HG03103 (cell line): ENCODE measurements at regions not wholly inside any gene's neighbourhood (a gene's known extent, or its start where the extent isn't known, plus 50 kb on each side); places are given as distances from the start of the nearest gene placed in this dataset.
"Not testable (repeated sequence)": the region's sequence is repeated elsewhere in the genome, so short reads cannot be mapped to it uniquely, and the experiment has no call there.

ENCODE experiments used
- ATAC-seq: cut with Tn5 transposase; IDR thresholded peaks from one replicate; pipeline ENCODE4 v1.9.1; 2021; ENCODE audit warnings: low read depth; ENCODE audit not compliant: unreplicated experiment

DNA sequence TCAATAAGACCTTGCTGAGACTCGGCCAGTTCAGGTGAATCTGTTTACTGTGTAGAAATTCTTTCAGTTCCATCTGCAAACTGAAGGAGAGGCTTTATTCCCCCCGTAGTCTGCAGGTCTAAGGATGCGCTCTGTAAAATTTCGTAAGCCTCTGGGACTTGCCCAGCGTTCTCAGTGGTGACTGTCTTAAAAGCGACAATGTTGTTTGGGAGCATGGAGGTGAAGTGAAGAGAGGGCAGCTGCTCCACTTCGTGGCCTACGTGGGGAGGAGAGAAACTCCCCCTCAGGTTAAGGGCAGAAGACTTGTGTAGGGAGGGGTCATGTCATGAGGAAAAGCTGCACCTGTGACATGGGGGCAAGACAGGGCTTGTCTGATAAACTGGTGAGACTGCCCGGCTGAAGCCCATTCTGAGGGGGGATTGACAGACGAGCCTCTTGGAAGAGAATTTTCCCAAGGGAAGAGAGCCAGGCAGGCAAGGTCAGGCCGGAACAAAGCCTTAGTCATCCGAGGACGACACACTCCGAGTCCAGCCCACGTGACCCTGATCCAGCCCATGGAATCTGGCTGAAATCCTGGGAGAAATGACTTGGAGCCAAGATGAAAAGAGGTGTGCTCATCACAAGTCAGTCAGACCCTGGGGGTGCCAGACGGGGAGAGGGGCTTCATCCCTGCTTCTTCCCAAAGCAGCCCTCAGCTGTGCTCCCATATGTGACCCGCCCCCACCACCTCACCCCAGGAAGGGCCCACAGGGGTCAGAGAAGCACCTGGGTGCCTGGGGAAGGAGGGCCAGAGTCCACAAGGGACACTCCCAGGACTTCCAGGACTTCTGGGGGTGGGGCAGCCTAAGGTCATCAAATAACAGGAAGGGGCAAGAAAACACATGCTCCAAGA lies 88.5 kb upstream of the SH3BP4 start:
- ATAC-seq: no peak

DNA sequence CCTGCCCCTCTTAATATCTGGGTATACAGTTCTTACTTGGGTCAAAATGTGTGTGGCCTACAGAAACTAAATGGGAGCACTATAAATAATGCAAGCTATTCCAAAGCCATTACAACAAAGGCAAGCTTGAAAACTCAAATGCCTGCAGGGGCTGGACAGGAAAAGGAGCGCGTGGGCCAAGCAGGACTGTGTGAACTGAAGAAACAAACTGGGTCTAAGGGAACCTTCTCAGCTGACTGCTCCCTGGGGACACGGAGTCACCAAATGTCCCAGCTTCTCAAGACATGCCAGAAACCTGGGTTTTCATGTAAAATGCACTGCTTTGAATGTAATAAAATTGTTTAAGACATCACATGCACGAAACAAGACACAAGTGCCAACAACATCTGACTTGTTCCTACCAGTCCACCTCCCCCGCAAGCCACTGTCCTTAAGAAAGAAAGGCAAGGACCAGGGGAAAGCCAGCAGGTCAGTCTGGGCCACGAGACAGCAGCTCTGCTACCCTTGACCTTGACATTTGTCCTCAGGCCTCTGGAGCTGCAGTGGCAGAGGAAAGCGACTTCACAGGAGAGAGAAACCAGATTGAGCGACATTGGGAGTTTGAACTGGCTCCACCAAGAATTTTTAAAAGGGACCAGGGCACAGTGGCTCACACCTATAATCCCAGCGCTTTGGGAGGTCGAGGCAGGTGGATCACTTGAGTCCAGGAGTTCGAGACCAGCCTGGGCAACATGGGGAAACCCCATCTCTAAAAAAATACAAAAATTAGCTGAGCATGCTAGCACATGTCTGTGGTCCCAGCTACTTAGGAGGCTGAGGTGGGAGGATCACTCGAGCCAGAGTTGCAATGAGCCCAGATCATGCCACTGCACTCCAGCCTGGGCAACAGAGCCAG lies 89.7 kb upstream of the SH3BP4 start:
- ATAC-seq: no peak

DNA sequence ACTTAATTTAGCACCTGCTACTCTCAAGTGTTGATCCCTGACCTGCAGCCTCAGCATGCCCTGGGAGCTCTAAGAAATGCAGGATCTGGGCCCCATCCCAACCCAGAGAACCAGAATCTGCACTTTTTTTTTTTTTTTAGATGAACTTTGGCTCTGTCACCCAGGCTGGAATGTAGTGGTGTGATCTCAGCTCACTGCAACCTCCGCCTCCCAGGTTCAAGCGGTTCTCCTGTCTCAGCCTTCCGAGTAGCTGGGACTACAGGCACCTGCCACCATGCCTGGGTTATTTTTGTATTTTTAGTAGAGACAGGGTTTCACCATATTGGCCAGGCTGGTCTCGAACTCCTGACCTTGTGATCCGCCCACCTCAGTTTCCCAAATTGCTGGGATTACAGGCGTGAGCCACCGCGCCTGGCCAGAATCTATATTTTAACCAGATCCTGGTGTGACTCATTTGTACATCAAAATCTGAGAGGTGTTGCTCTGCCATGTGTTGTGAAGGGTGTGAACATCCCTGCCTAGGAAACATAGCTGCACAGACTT lies 92.4 kb upstream of the SH3BP4 start:
- not testable (repeated sequence) for ATAC-seq

DNA sequence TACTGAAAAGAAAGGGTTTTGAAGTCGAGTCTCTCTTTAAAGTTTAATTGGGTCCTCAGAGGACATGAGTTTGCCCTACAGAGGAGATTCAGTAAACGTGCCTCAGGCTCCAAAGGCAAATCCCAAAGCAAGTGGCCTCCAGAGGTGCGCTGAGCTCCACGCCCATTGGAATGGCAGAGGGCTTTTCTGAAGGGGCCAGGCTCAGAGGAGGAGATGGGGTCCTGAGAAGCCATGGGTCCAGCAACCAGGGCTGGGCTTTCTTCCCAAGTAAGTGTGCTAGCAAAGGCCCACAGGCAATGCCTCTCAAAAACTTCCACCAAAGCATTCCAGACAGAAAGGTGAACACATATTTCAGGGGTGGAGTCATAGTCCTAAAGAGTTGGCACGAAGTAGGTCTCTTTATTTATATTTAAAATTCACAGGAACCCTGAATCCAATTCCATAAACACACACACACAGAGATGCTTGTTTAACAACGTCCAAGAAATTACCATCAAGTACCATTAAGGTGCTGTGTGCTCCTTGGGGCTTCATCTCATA lies 93.0 kb upstream of the SH3BP4 start:
- ATAC-seq: no peak

DNA sequence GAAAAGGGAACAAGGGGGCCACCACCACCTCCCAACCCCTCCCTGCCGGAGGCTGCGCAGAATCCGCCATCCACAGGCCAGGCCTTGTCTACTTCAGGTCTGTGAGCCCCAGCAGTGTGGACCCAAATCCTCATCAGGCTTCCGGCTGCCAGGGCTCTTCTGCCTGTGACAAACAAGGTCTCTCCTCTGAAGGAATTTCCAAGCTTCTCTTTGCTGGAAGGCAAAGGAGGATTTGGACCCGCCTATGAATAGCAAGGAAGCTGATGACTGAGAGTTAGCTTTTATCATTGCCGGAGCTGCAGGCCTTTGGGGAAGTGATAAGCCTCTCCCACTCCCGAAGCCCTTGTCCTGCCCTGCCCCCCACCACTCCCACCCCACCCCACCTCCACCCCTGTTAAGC lies 93.7 kb upstream of the SH3BP4 start:
- no peak for ATAC-seq

DNA sequence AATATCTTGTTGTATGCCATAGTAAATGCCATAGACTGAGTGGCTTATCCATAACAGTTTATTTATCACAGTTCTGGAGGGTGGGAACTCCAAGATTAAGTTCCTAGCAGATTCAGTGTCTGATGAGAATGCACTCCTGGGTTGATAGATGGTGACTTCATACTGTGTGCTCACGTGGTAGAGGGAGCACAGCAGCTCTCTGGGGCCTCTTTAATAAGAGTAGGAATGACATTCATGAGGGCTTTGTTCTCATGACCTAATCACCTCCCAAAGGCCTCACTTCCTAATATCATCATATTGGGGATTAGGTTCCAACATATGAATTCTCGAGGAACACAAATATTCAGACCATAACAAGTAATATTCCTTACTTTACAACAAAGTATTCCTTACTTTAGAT lies 98.1 kb upstream of the SH3BP4 start:
- ATAC-seq: no peak

DNA sequence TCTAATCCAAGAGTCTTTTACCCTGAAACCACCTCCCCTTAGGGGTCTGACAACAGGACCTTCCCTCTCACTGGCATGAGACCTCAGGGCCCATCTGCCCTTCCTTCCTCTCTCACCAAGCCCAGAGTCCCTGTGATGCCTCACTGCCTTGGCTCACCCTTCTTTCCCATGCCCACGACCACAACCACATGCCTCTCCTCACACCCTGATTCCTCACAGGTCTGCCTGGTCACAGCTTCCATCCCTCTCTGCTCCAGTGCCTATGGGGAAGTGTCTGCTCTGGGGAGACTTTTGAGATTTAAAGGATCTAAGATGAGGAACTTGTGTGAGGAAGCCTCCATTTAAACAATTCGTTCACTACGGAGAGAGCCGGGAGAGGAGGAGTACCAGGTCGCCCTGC lies 98.9 kb upstream of the SH3BP4 start:
- ATAC-seq: no peak

DNA sequence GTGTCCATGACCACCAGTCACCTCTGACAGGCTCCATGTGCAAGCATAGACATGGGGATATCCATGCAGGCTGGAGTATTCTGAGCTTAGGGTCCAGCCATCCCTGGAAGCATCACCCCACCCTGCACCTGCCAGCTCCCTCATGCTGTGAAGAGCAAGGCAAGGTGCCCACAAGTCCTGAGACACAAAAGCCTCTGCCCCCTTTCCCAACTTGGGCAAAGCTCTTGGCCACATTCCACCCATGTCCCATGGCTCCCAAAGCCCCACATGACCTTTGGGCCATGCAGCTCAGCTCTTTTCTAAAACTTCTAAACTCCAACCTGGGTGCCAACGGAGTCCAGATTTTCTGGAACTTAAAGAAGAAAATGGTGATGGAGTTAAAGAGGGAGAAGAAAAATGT lies 99.8 kb upstream of the SH3BP4 start:
- no peak for ATAC-seq

DNA sequence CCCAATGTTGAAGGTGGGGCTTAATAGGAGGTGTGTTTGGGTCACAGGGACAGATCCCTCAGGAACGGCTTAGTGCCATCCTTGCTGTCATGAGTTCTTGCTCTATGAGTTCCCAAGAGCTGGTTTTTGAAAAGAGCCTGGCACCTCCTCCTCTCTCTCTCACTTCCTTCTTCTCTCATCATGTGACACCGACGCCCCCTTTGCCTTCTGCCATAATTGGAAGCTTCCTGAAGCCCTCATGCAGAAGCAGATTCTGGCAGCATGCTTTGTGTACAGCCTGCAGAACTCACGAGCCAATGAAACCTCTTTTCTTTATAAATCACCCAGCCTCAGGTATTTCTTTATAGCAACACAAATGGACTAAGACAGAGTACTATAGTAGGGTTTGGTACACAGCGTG lies 100.4 kb upstream of the SH3BP4 start:
- no peak for ATAC-seq

DNA sequence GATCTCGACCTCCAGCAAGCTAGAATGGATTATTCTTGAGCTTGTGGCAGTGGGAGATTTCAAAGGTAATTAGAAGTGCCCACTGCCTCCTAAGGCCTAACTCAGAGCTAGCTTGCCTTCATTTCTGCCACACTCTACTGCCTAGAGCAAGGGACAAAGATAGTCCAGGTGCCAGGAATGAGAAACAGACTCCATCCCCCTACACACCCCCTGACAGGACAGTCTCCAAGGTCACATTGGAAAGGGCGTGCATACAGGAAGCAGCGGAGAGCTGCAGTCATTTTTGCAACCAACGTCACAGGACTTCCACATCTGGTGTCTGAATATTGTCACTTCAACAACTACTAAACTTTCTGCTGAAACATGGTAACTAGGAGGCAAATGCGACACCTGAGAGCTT lies 101.0 kb upstream of the SH3BP4 start:
- no peak for ATAC-seq

DNA sequence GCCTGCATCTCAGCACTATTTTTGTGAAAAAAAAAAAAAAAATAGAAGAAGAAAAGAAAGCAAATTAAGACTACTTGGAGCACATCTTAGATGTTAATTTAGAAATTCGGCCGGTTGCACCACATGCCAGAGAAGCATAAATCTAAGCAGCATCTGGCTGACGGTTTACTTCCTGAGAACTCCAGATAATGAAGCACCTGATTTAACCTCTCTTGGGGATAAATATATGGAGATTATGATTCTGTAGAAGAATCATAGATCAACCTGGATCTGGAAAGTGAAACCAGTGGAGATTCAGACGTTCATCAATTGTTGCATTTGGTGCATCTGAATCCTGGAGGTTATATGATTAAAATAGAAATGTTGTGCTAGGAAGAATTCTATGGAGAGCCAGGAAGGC lies 102.1 kb upstream of the SH3BP4 start:
- ATAC-seq: no peak

DNA sequence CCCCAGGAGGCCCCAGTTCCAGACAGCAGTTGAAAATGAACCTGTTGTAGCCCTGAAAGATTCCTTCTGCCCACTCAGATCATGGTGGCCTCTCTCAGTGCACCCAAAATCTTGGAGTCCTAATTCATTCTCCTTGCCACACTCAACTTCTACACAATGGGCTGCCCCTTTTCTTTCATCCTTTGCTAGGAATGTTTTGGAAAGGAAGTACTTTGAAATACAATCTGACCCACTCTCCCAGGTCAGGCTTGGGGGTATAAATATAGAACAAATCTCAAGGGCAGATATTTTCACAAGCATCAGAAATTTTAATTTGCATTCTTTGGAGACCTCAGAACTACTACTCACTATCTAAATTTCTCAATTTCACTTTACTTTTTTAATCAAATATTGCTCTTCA lies 103.2 kb upstream of the SH3BP4 start:
- ATAC-seq: no peak

DNA sequence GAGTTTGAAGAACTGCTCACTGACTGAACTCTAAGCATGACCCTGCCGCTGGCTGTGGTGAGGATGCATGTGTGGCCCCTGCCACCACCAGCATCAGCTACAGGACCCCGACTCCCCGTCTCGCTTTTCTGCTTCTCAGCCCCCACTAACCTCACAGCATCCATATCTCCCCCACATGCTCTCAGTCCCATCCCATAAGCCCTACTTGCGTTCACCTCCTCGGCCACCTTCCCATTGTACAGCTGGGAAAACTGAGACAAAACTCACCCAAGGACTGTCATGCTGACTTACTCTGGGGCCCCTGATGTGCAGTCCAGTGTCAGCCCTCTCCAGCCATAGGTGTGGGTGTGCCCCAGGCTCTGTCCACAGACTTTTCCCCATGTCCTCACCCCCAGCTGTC lies 104.2 kb upstream of the SH3BP4 start:
- no peak for ATAC-seq

DNA sequence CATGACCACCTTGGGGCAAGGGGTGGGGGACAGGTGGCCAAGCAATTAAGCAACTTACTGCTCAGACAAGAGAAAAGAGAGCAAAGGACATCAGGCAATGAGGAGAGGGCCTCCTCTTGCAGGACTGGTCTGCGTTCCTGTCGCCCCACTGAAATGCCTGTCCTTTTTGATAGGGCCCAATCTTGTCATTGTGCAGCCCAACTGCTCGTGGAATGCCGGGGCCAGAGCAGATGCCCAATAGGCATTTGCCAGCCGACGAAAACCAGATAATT lies 104.5 kb upstream of the SH3BP4 start:
- ATAC-seq: no peak

DNA sequence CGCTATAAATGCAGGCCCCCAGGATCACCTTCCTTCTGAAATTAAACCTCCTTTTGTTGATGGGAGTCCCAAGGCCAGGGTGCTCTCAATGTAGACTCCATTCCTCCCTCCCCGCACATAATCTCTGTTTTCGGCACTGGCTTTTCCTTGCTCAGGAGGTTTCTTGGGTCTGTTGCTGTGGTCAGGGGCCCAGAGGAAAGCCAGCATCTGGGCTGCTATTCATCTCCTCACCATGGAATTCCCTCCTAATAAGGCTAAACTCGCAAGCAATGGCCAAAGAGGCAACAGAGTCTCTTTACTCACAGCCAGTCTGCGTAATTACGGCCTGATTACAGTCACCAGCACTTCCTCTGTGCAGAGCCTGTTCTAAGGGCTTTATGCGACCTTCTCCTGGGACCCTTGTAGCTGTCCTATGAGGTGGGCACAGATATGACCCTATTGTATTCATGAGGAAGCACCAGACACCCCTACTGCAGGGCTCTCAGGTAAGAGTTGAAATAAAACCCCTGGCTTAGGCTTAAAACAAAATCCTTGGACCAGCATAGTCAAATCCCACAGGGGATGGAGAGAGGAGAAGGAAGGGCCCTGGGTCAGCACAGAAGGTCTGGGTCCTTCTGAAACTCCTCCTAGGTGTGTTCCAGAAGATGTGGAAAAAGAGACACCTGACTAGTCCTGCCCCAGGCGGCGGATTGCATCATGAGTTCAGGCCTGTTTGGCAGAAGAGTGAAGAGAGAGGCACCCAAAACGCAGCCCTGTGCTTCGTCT lies 105.0 kb upstream of the SH3BP4 start:
- no peak for ATAC-seq

DNA sequence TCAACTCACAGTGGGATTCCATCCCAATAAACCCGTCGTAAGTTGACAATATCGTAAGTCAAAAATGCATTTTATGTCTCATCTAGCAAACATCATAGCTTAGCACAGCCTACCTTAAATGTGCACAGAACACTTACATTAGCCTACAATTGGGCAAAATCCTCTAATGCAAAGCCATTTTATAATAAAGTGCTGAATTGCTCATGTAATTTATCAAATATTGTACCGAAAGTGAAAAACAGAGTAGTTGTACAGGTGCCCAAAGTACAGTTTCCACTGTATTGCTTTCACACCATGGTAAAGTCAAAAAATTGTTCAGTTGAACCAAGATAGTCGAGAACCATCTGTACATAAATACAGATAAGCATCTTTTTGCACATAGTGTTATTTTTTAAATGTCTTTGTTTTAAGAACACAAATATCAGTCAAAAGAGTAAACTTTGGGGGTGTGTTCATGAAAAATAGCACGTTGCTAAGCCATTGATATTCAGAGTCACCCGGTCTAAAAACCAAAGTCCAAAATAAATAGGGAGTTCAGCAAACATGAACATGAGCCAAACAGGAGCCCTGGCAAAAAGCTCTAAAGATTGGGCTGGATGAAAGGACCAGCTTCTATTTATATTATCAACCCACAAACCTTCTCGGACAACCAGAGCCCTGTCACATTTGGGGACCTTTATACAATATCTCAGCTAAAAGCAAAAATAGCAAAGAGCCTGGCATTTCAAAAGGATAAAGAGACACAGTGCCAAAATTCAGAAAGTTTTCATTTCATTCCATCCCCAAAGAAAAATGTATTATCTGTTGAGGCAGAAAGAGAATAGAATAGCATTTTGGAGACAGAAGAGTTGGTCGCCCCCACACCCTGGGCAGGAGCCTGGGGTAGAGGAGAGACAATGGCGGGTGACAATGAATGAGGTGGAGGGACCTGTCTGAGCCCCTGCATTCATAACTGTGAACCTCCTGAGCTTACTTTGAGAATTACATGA lies 105.9 kb upstream of the SH3BP4 start:
- no peak for ATAC-seq

DNA sequence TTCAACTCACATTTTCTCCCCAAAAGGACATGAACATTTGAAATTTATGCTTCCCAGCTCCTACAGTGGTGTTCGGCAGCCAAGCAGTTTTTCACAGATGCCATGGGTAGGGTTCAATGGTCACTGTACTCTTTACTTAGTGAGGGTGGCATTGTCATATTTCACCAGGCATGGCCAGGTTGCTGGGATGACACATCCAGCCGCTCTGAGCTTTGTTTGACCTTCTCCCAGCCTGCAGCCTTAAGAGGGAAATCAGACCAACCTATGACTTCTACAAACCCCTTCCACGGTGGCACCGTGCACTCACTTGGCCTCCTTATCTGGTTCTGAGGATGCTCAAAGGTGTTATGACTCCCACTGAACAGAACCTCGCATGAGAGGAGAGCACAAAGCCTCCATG lies 108.4 kb upstream of the SH3BP4 start:
- ATAC-seq: no peak

DNA sequence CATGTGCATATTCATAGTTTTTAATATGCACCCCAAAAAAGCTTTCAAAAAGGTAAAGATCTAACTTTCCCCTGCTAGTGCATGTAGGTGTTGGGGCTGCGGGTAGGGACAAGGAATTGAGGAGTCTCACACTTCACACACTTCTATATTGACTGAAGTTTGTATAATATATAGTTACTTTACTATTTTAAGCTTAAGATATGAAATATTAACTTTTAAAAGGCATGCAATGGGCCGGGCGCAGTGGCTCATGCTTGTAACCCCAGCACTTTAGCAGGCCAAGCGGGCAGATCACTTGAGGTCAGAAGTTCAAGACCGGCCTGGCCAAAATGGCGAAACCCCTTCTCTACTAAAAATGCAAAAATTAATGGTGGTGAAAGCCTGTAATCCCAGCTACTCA lies 109.1 kb upstream of the SH3BP4 start:
- no peak for ATAC-seq

DNA sequence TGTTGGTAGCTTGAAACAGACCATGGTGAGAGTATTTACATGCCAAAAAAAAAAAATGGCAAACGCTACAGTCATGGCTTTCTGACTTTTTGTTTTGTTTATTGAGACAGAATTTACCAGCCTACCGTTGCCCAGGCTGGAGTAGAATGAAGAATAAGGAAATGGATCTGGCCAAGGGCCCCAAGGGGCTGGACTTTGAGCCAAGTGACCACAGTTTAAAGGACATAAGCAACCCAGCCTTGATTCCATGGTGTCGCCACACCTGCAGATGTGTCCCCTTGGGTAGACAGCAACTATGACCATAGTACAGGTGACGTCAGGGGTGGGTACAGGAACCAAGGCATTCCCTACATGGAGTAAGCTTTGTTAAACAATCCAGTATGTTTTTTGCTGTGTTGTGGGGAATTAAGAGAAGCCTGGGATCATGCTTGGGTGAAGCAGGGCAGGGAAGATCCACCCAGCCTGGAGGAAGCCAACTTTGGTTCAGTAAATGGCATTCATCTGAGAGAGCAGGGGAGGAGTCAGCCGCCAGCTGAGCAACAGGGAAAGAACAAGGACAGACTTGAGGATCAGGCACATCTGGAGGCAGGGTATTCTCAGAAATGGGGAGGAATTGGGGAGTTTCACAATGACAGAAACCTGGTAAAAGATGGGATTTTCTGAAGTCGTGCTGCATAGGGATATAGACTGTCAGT lies 110.3 kb upstream of the SH3BP4 start:
- ATAC-seq: no peak
